ENCODE measurements at regions not wholly inside any gene's neighbourhood (a gene's known extent, or its start where the extent isn't known, plus 50 kb on each side); places are given as distances from the start of the nearest gene placed in this dataset.

DNA sequence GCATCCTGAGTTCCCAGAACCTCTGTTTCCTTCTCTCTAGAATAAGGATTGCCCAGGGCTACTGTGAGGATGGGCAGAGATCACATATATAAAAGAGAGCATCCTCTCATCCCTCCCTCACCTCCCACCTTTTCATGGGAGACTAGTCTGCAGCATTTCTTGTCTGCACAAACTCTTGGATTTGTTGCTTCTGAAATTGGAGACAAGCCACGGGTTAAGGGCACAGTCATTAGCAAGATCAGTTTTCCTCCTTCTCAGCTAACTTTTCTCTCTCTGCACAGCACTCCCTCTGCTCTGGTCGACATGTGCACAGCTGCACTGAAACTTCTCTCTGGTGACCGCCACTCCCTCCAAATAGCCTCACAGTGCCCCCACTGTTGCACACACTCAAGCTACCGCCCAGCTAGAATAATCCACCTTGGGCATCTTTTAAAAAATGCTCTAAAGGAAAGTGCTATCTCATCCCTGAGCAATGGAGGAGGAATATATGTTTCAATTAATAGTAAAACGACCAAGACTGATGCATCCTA, 50.9 kb upstream of the DUSP22 start:
- intact Hi-C loops (cut with DNase I) = no loop called here
- DNase-seq (ENCODE audit: low spot score) (no peak), ATAC-seq (no peak)
